Mucosa of rectum (tissue), 2 donors: ENCODE measurements at regions not wholly inside any gene's neighbourhood (a gene's known extent, or its start where the extent isn't known, plus 50 kb on each side); places are given as distances from the start of the nearest gene placed in this dataset.

Source experiments
- H3K27ac ChIP-seq, 2 donors: one replicate each; pipeline ENCODE4 v1.7.0; 2013; ENCODE audit warnings: inconsistent platforms in 2 of 2, low read depth in 2 of 2, low read length in 2 of 2
- H3K27me3 ChIP-seq, 2 donors: one replicate each; pipeline ENCODE4 v1.7.0; 2013; ENCODE audit warnings: low read length in 2 of 2; ENCODE audit not compliant: control insufficient read depth in 2 of 2, insufficient read depth in 2 of 2
- H3K36me3 ChIP-seq, 2 donors: one replicate each; pipeline ENCODE4 v1.7.0; 2013; ENCODE audit warnings: low read length in 2 of 2; ENCODE audit not compliant: control insufficient read depth in 2 of 2, insufficient read depth in 2 of 2
- H3K4me1 ChIP-seq, 2 donors: one replicate each; pipeline ENCODE4 v1.7.0; 2013; ENCODE audit warnings: low read length in 2 of 2, mild to moderate bottlenecking in 1 of 2; ENCODE audit not compliant: control insufficient read depth in 2 of 2, insufficient read depth in 2 of 2
- H3K4me3 ChIP-seq, 2 donors: one replicate each; pipeline ENCODE4 v1.7.0; 2013; ENCODE audit warnings: low read length in 2 of 2
- H3K9ac ChIP-seq, 2 donors: one replicate each; pipeline ENCODE4 v1.7.0; 2013; ENCODE audit warnings: low read length in 2 of 2, low read depth in 1 of 2, mild to moderate bottlenecking in 1 of 2
- H3K9me3 ChIP-seq, 2 donors: one replicate each; pipeline ENCODE4 v1.7.0; 2013; ENCODE audit warnings: low read length in 2 of 2; ENCODE audit not compliant: control insufficient read depth in 2 of 2
- donor health status: healthy.
- donor health status: Normal muscosa, but diverticular disease.

DNA sequence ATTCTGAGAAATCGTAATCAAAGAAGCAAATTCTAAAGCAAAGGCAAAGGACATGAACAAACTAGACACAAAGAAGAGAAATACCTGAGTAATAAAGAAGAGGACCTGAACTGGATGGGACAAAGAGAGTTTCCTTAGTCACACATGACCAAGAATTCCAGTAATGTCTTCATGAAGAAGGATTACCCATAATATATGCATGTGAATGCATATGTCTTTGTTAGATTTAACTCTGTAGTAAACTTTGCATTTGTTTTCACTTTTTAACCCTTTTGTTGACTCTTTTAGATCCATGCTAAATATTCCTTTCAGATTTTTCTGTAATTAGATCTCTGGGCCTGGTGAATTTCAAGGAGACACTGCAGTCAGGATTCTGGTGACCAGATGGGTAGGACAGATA lies 279.8 kb downstream of the ARRDC4 start:
- H3K9me3 ChIP-seq, result no peaks in the 10 kb centered on the region
- H3K4me1 ChIP-seq, result no peaks in the 10 kb centered on the region
- H3K27me3 ChIP-seq, result no peaks in the 10 kb centered on the region
- H3K27ac ChIP-seq, result no peak overlapping the region
- no peak overlapping the region for H3K4me3 ChIP-seq
- H3K9ac ChIP-seq, result no peak overlapping the region
- no peaks in the 10 kb centered on the region for H3K36me3 ChIP-seq

DNA sequence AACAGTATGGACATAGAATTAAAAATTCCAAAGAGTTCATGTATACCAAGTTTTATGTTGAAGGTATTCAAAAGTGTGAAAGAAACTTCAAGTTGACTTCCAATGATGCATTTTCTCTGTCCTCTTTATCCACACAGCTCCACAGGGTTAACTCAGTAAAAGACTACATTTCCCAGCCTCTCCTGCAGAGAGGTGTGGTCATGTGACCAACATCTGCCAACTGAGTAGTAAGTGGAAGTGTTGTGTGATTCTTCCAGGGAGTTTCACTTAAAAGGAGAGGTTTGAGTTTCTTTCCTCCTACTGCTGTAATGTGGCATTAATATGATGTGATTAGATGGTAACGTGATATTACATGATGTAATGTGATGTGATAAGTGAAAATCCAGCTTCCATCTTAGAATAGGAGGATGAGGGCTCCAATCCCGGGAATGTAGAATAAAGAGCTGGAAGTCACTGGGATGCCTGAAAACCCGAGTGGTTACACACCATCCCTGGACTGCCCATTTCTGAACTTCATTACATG lies 280.6 kb downstream of the ARRDC4 start:
- Histone ChIP-seq H3K4me3 (no peak overlapping the region), H3K27ac (no peak overlapping the region), H3K36me3 (no peaks in the 10 kb centered on the region), H3K9ac (no peak overlapping the region), H3K4me1 (no peaks in the 10 kb centered on the region), H3K27me3 (no peaks in the 10 kb centered on the region), H3K9me3 (no peaks in the 10 kb centered on the region)

DNA sequence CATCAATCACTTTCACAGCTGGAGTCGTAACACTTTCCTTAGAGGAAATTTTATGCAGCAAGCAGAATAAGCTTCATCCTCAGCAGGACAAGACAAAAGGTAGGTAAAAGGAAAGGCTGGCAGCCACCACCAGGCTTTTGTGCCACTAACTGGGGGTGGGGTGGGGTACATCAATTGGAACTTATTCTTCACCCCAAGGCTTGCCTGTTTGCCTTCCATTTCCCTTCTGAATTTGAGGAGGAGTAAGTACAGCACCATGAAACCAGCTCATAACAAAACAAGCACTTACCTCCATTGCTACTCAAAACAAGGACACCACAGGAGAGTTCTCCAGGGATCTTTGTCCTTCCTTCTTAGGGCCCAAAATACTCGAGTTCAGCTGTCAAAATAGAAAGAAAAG lies 296.8 kb downstream of the ARRDC4 start:
- no peaks in the 10 kb centered on the region for H3K36me3 ChIP-seq
- no peaks in the 10 kb centered on the region for H3K27me3 ChIP-seq
- no peak overlapping the region for H3K4me3 ChIP-seq
- H3K9me3 ChIP-seq, result no peaks in the 10 kb centered on the region
- no peak overlapping the region for H3K9ac ChIP-seq
- H3K4me1 ChIP-seq, result no peaks in the 10 kb centered on the region
- no peak overlapping the region for H3K27ac ChIP-seq

DNA sequence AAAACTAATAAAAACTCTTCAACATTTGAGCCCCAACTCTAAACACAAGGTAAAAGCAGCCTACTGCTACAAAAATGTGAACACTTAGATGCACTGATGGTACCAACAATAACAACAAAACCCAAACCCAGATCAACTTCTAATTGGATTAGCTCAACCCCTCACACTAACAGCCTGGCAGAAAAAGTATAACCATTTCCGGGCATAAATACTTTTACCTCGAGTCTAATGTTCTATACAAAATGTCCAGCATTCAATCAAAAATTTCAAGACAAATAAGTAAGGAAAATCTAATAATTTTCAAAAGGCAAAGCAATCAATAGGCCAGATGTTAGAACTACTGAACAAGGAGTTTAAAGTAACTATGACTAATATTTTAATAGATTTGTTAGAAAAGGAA lies 303.3 kb downstream of the ARRDC4 start:
- Histone ChIP-seq H3K36me3 (no peaks in the 10 kb centered on the region), H3K4me1 (no peaks in the 10 kb centered on the region), H3K9ac (no peak overlapping the region), H3K27ac (no peak overlapping the region), H3K27me3 (no peaks in the 10 kb centered on the region), H3K4me3 (no peak overlapping the region), H3K9me3 (no peaks in the 10 kb centered on the region)

DNA sequence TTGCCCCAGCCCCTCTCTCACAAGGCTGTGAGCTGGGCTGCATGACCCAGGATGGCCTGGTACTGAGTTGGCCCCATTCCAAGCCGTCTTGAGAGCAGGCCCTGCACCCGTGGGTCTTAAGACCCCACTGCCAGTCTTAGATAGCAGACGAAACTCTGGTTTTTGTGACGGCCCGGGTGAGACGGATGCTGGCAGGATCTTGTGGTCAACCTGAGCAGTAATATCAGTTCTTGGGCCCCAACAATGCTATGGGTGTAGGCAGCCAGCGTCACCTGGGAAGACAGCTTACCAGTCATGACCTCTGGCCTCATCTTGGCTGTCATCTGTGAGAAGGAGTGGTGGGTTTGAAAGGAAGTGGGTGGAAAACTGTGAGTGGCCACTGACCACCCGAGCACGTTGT lies 305.8 kb downstream of the ARRDC4 start:
- Histone ChIP-seq H3K4me3 (no peak overlapping the region), H3K4me1 (no peaks in the 10 kb centered on the region), H3K36me3 (no peaks in the 10 kb centered on the region), H3K27me3 (no peaks in the 10 kb centered on the region), H3K9ac (no peak overlapping the region), H3K9me3 (no peaks in the 10 kb centered on the region), H3K27ac (no peak overlapping the region)

DNA sequence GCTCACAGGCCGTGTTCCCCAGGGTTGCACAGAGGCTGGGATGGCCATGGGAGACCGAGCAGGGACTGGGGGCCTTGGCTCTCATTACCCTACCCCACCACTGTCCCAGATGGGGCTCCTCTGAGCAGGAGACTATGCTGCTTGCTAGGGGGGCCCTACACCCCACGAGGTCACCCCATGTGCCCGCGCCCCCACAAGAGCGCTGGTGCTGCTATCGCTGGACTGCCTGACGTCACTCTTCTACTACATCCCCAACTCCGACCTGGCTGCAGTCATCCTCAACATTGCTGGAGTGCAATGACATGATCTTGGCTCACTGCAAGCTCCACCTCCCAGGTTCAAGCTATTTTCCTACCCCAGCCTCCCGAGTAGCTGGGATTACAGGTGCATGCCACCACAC lies 307.7 kb downstream of the ARRDC4 start:
- Histone ChIP-seq H3K4me1 (no peaks in the 10 kb centered on the region), H3K9me3 (no peaks in the 10 kb centered on the region), H3K9ac (no peak overlapping the region), H3K36me3 (no peaks in the 10 kb centered on the region), H3K27ac (no peak overlapping the region), H3K27me3 (no peaks in the 10 kb centered on the region), H3K4me3 (no peak overlapping the region)

DNA sequence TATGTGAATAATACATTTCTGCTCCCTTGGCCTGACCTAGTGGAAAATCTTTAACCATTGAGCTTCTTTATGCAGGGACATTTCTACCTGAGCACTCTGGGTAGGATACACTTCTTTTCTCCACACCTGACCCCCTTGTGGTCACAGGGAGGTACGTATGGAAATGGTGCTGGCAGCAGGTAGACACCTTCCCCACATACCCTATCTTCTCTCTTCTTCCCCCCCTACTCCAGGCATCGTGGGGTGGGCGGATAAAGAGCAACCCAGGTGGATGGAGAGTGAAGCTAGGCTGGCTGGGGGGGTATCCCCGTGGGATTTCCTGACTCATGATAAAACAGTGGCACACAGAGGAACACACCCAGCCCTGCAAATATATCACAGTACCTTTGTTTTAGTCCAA lies 312.1 kb downstream of the ARRDC4 start:
- no peak overlapping the region for H3K4me3 ChIP-seq
- H3K4me1 ChIP-seq, result no peaks in the 10 kb centered on the region
- H3K36me3 ChIP-seq, result no peaks in the 10 kb centered on the region

DNA sequence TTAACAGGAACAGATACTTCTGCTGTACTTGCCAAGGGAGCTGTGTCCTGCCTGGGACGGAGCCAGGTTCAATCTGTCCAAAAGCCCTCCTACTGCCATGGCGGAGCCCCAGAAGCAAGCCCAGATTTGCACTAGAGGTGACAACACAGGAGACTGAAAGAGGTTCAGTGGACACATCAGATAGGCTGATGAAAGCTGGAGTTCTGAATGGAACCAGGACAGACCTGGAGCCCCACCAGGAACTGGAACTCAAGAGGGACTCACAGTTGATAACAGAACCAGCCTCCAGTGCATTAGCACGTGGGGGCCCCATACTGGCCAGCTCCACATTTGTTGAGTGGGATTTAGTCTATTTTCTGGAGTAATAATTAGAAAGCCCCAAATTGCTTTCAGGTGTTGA lies 315.5 kb downstream of the ARRDC4 start:
- H3K4me1 ChIP-seq, result no peaks in the 10 kb centered on the region
- no peak overlapping the region for H3K9ac ChIP-seq
- no peaks in the 10 kb centered on the region for H3K36me3 ChIP-seq
- H3K27ac ChIP-seq, result no peak overlapping the region
- no peak overlapping the region for H3K4me3 ChIP-seq
- no peaks in the 10 kb centered on the region for H3K27me3 ChIP-seq
- no peaks in the 10 kb centered on the region for H3K9me3 ChIP-seq

More for the DNA sequence above, 312.1 kb downstream of the ARRDC4 start:
- Histone ChIP-seq H3K9me3 (no peaks in the 10 kb centered on the region), H3K27me3 (no peaks in the 10 kb centered on the region), H3K9ac (no peak overlapping the region), H3K27ac (no peak overlapping the region)

DNA sequence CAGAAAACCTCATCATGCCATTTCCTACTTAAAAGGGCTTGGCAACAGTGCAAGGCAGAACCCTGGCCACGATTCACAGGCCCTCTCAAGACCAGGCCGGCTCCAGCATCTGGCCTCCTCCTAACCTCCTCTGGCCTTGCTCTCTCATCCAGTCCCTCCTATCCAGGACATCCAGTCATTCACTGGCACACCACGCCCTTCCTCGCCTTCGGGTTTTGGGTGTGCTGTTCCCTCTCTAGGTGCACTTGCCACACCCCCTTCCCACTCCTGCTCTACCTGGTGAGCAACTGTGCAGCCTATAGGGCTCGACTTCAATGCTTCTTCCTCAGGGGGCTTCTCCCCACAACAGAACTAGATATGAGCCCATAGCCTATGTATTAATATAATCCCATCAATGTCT lies 317.1 kb downstream of the ARRDC4 start:
- H3K9me3 ChIP-seq, result no peaks in the 10 kb centered on the region

DNA sequence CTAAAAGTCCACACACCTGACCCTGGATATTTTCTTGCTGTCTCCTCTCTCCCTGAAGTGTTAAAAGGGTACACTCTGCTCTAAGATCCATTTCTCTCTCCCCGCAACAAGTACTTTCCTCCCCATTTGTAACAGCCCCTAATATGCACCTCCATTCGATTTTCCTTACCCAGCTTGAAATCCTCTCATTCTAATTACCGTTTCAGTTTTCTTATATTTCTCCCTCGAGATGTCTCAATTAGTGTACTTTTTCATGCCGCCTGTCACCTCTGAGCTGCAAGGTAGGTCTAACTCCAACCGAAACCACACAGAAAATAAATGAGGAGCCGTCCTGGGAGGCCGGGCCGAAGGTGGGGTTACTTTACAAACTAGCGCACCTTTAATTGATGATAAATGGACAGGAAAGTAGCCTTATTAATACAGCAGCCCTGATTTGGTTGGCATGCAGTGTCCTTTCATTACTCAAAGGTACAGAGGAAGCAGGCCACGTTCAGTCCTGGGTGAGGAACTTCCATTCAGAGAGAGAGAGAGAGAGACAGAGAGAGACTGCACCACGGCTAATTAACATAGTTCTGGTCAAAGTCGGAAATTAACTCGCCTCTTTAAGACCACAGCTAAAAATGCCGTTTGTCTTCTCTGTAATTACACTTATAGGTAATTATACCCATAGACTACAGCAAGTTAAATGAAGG lies 319.9 kb downstream of the ARRDC4 start:
- H3K27ac ChIP-seq, result no peak overlapping the region
- H3K9ac ChIP-seq, result no peak overlapping the region
- H3K27me3 ChIP-seq, result no peaks in the 10 kb centered on the region
- H3K9me3 ChIP-seq, result no peaks in the 10 kb centered on the region
- H3K36me3 ChIP-seq, result no peaks in the 10 kb centered on the region
- no peaks in the 10 kb centered on the region for H3K4me1 ChIP-seq
- no peak overlapping the region for H3K4me3 ChIP-seq

More for the DNA sequence above, 317.1 kb downstream of the ARRDC4 start:
- H3K36me3 ChIP-seq, result no peaks in the 10 kb centered on the region
- no peak overlapping the region for H3K27ac ChIP-seq
- H3K27me3 ChIP-seq, result no peaks in the 10 kb centered on the region
- no peak overlapping the region for H3K4me3 ChIP-seq
- no peak overlapping the region for H3K9ac ChIP-seq
- H3K4me1 ChIP-seq, result no peaks in the 10 kb centered on the region
